Parathyroid adenoma (tissue), 2 donors: ENCODE measurements at regions not wholly inside any gene's neighbourhood (a gene's known extent, or its start where the extent isn't known, plus 50 kb on each side); places are given as distances from the start of the nearest gene placed in this dataset.

Experiments
- H2AFZ ChIP-seq: fragments of 300-600 bp; sonication (generic); one replicate; pipeline ENCODE4 v1.7.0; 2017; ENCODE audit warnings: antibody characterized with exemption, mild to moderate bottlenecking
- H3K27ac ChIP-seq: fragments of 300-600 bp; sonication (generic); one replicate; pipeline ENCODE4 v1.7.0; 2017
- H3K27me3 ChIP-seq: fragments of 300-600 bp; sonication (generic); one replicate; pipeline ENCODE4 v1.7.0; 2017; ENCODE audit warnings: low read length; ENCODE audit not compliant: control insufficient read depth, insufficient read depth
- H3K36me3 ChIP-seq: fragments of 300-600 bp; sonication (generic); one replicate; pipeline ENCODE4 v1.7.0; 2017; ENCODE audit warnings: low read length; ENCODE audit not compliant: control insufficient read depth, insufficient read depth
- H3K4me1 ChIP-seq: fragments of 300-600 bp; sonication (generic); one replicate; pipeline ENCODE4 v1.7.0; 2017; ENCODE audit warnings: control low read depth
- H3K4me2 ChIP-seq: fragments of 300-600 bp; sonication (generic); one replicate; pipeline ENCODE4 v1.7.0; 2017; ENCODE audit warnings: low read length
- H3K4me3 ChIP-seq: fragments of 300-600 bp; sonication (generic); one replicate; pipeline ENCODE4 v1.7.0; 2017; ENCODE audit warnings: low read depth, low read length
- H3K79me2 ChIP-seq: fragments of 300-600 bp; sonication (generic); one replicate; pipeline ENCODE4 v1.7.0; 2017; ENCODE audit warnings: control low read depth
- H3K9ac ChIP-seq: fragments of 300-600 bp; sonication (generic); one replicate; pipeline ENCODE4 v1.7.0; 2017; ENCODE audit warnings: mild to moderate bottlenecking
- H3K9me3 ChIP-seq: fragments of 300-600 bp; sonication (generic); one replicate; pipeline ENCODE4 v1.7.0; 2017; ENCODE audit warnings: low read length; ENCODE audit not compliant: control insufficient read depth
- CTCF ChIP-seq: fragments of 300-600 bp; sonication (generic); IDR thresholded peaks from one replicate; pipeline ENCODE4 v1.7.0; 2017; ENCODE audit warnings: antibody characterized with exemption, mild to moderate bottlenecking
- donor health status: primary hyperparathyroidism.

GRCh38 chr10:33111488-33112051 lies 153.5 kb upstream of the ITGB1 start:
- TF ChIP-seq CTCF = no peak
- Histone ChIP-seq H3K79me2 (no peaks in the 10 kb centered on the region), H3K4me1 (no peaks in the 10 kb centered on the region), H3K27me3 (no peaks in the 10 kb centered on the region), H2AFZ (no peak overlapping the region), H3K36me3 (no peaks in the 10 kb centered on the region), H3K9me3 (no peaks in the 10 kb centered on the region), H3K4me3 (no peak overlapping the region), H3K27ac (no peak overlapping the region), H3K4me2 (no peak overlapping the region), H3K9ac (no peak overlapping the region)

GRCh38 chr10:33109788-33110469 lies 151.9 kb upstream of the ITGB1 start:
- H3K4me1 ChIP-seq = no peaks in the 10 kb centered on the region
- no peak overlapping the region for H3K4me3 ChIP-seq
- no peaks in the 10 kb centered on the region for H3K79me2 ChIP-seq
- no peaks in the 10 kb centered on the region for H3K36me3 ChIP-seq
- no peak for TF ChIP-seq CTCF
- H2AFZ ChIP-seq = no peak overlapping the region
- no peaks in the 10 kb centered on the region for H3K27me3 ChIP-seq
- no peaks in the 10 kb centered on the region for H3K9me3 ChIP-seq
- H3K27ac ChIP-seq = no peak overlapping the region
- H3K4me2 ChIP-seq = no peak overlapping the region
- no peak overlapping the region for H3K9ac ChIP-seq

GRCh38 chr10:33109384-33109783 lies 151.4 kb upstream of the ITGB1 start:
- no peak overlapping the region for H2AFZ ChIP-seq
- H3K4me3 ChIP-seq = no peak overlapping the region
- H3K79me2 ChIP-seq = no peaks in the 10 kb centered on the region
- no peaks in the 10 kb centered on the region for H3K36me3 ChIP-seq
- no peak overlapping the region for H3K27ac ChIP-seq
- H3K9ac ChIP-seq = no peak overlapping the region
- no peak for TF ChIP-seq CTCF
- H3K9me3 ChIP-seq = no peaks in the 10 kb centered on the region
- H3K4me1 ChIP-seq = no peaks in the 10 kb centered on the region
- no peak overlapping the region for H3K4me2 ChIP-seq
- no peaks in the 10 kb centered on the region for H3K27me3 ChIP-seq

GRCh38 chr10:33107953-33108352 lies 149.9 kb upstream of the ITGB1 start:
- no peak overlapping the region for H3K4me3 ChIP-seq
- H3K9ac ChIP-seq = no peak overlapping the region
- H3K4me1 ChIP-seq = no peaks in the 10 kb centered on the region
- no peak overlapping the region for H3K27ac ChIP-seq
- no peak overlapping the region for H2AFZ ChIP-seq
- no peaks in the 10 kb centered on the region for H3K9me3 ChIP-seq
- no peaks in the 10 kb centered on the region for H3K36me3 ChIP-seq
- H3K27me3 ChIP-seq = no peaks in the 10 kb centered on the region
- no peak for TF ChIP-seq CTCF
- H3K79me2 ChIP-seq = no peaks in the 10 kb centered on the region
- no peak overlapping the region for H3K4me2 ChIP-seq

- no peak overlapping the region for H3K4me2 ChIP-seq
- no peak overlapping the region for H3K4me3 ChIP-seq
- H3K27ac ChIP-seq = no peak overlapping the region
- no peak for TF ChIP-seq CTCF
- no peaks in the 10 kb centered on the region for H3K27me3 ChIP-seq
- H3K9me3 ChIP-seq = no peaks in the 10 kb centered on the region
- no peak overlapping the region for H3K9ac ChIP-seq
- H3K36me3 ChIP-seq = no peaks in the 10 kb centered on the region
- no peak overlapping the region for H2AFZ ChIP-seq
- no peaks in the 10 kb centered on the region for H3K79me2 ChIP-seq
- H3K4me1 ChIP-seq = no peaks in the 10 kb centered on the region
These were observed 148.7 kb upstream of the ITGB1 start for GRCh38 chr10:33106767-33107166.
